ENCODE measurements at regions not wholly inside any gene's neighbourhood (a gene's known extent, or its start where the extent isn't known, plus 50 kb on each side); places are given as distances from the start of the nearest gene placed in this dataset.

GRCh38 chr2:123438675-123439074 is 586.4 kb upstream of the CNTNAP5 start (continued):
- TF ChIP-seq ATF3 (IDR thresholded peaks at IDR 0.05; ENCODE audit: borderline replicate concordance, extremely low read depth, low read depth, low read length) (no peak), MLLT1 (IDR thresholded peaks at IDR 0.05) (no peak), ZBTB33 (IDR thresholded peaks at IDR 0.05) (no peak), HSF1 (IDR thresholded peaks at IDR 0.05; ENCODE audit: low read depth, low read length) (no peak), IKZF2 (IDR thresholded peaks at IDR 0.05) (no peak), ZZZ3 (IDR thresholded peaks at IDR 0.05; ENCODE audit: control insufficient read depth, insufficient read length, low read depth) (no peak), ZSCAN29 (IDR thresholded peaks at IDR 0.05) (no peak), REST (IDR thresholded peaks at IDR 0.05; ENCODE audit: low read depth, low read length) (no peak), NFXL1 (IDR thresholded peaks at IDR 0.05; ENCODE audit: borderline replicate concordance) (no peak), EZH2 (IDR thresholded peaks at IDR 0.05; ENCODE audit: borderline replicate concordance, control insufficient read depth, low read depth, low read length) (no peak), NR2F1 (conservative IDR thresholded peaks at IDR 0.05) (no peak), RB1 (IDR thresholded peaks at IDR 0.05; ENCODE audit: borderline replicate concordance) (no peak)
